ENCODE measurements at regions not wholly inside any gene's neighbourhood (a gene's known extent, or its start where the extent isn't known, plus 50 kb on each side); places are given as distances from the start of the nearest gene placed in this dataset.
"Not testable (repeated sequence)": the region's sequence is repeated elsewhere in the genome, so short reads cannot be mapped to it uniquely, and the experiment has no call there.

- no peak for DNase-seq
Observed at GRCh38 chr3:177764377-177764912, 567.2 kb upstream of the TBL1XR1 start.

- no peak for DNase-seq
Observed at GRCh38 chr3:177764933-177765332, 567.7 kb upstream of the TBL1XR1 start.

- no peak for DNase-seq
Observed at GRCh38 chr3:177770383-177771230, 573.3 kb upstream of the TBL1XR1 start.

GRCh38 chr3:177771780-177772179 is 574.5 kb upstream of the TBL1XR1 start:
- no peak for DNase-seq

- DNase-seq: no peak
Observed at GRCh38 chr3:177772908-177773557, 575.8 kb upstream of the TBL1XR1 start.

GRCh38 chr3:177773717-177774116 is 576.4 kb upstream of the TBL1XR1 start:
- DNase-seq: no peak

GRCh38 chr3:177776661-177777101 is 579.4 kb upstream of the TBL1XR1 start:
- no peak for DNase-seq

GRCh38 chr3:177777699-177778098 is 580.4 kb upstream of the TBL1XR1 start:
- peak; percentile 44 to 51 for DNase-seq

GRCh38 chr3:177778633-177779032 is 581.4 kb upstream of the TBL1XR1 start:
- DNase-seq: peak; percentile 13 to 53

GRCh38 chr3:177781686-177782161 is 584.4 kb upstream of the TBL1XR1 start:
- no peak for DNase-seq

GRCh38 chr3:177783338-177783737 is 586.1 kb upstream of the TBL1XR1 start:
- no peak for DNase-seq

GRCh38 chr3:177783767-177784166 is 586.5 kb upstream of the TBL1XR1 start:
- DNase-seq: no peak

- DNase-seq: peak in 1 of 2 donors; percentile 31
Observed at GRCh38 chr3:177787279-177788041, 590.2 kb upstream of the TBL1XR1 start.

- DNase-seq: no peak
Observed at GRCh38 chr3:177789500-177789899, 592.2 kb upstream of the TBL1XR1 start.

- no peak for DNase-seq
Observed at GRCh38 chr3:177792311-177793030, 595.2 kb upstream of the TBL1XR1 start.

- DNase-seq: no peak
Observed at GRCh38 chr3:177793451-177793850, 596.2 kb upstream of the TBL1XR1 start.

GRCh38 chr3:177795216-177795615 is 597.9 kb upstream of the TBL1XR1 start:
- DNase-seq: no peak

GRCh38 chr3:177795859-177796258 is 598.6 kb upstream of the TBL1XR1 start:
- no peak for DNase-seq

- not testable (repeated sequence) for DNase-seq
Observed at GRCh38 chr3:177800147-177800546, 602.9 kb upstream of the TBL1XR1 start.

GRCh38 chr3:177800561-177800960 is 603.3 kb upstream of the TBL1XR1 start:
- DNase-seq: no peak

GRCh38 chr3:177802151-177802900 is 605.0 kb upstream of the TBL1XR1 start:
- DNase-seq: no peak

- DNase-seq: no peak
Observed at GRCh38 chr3:177803500-177803899, 606.2 kb upstream of the TBL1XR1 start.
